NCI-H1694 treated with DMSO at 0.1 percent for 48 hours (cell line): ENCODE measurements at regions not wholly inside any gene's neighbourhood (a gene's known extent, or its start where the extent isn't known, plus 50 kb on each side); places are given as distances from the start of the nearest gene placed in this dataset.

ENCODE experiments used
- DNase-seq: peaks from one replicate; lab custom pipeline; 2025; lab: John Stamatoyannopoulos, UW

DNA sequence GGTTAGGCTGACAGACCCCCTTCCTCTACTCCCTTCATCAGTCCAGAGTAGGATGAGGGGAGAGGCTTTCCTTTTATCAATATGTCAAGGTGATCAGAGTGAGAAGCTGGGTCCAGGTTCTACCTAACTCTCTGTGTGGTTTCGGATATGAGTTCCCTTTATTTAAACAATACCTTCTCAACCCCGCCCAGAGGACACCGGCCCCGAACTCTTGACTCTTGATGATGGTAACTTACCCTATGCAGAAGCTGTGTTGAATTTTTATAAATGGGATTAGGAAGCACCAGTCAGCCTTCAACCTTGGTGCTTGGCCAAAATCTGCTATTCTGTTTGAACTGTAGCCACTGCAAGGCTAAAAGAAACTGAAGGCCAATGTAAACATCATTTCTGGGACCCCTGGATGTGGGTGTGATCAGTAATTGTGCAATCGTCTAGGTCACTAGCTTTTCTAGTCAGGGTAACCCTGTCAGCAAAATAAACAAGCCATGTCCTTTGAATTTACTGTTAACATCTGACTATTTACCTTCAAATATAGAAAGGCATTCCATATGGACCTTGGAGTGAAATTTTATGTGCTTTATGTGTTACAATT is 398.3 kb downstream of the SEC16B start:
- DNase-seq = no peak

DNA sequence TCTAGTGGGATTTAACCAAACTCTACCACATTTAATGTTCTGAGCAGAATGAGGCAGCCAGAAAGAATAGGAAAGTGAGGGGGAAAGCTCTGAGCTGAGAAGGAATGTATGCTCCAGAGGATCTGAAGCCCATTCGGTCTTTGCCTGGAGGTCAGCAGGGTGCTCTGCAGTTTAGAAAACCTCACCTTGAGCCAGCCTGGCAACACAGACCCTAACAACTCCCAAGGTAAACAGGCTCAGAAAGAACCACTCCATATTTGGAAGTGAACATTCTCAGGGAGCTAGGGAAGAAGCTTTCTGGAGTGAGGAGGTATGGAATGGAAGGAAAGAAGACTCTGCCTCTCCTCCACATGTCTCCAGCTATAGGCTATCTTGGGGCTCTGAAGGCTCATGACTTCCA is 398.8 kb downstream of the SEC16B start:
- DNase-seq = no peak

DNA sequence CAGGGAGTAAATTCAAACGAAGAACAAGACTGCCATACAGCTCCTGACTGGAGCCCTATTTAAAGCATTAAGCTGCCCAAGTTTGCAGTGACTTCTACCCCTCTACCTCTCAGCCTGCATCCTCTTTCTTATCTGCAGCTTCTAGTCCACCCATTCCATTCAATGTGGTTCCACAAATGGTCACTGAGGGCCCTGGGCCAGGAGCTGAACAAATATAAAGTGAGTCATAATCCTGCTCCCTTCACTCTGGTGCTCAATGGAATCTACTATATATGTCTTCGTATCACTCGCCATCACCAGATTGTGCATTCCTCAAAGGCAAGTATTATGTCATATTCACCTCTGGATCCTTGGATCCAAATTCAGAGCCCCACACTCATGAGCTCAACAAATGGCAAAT is 398.7 kb downstream of the BRINP2 start:
- no peak for DNase-seq

DNA sequence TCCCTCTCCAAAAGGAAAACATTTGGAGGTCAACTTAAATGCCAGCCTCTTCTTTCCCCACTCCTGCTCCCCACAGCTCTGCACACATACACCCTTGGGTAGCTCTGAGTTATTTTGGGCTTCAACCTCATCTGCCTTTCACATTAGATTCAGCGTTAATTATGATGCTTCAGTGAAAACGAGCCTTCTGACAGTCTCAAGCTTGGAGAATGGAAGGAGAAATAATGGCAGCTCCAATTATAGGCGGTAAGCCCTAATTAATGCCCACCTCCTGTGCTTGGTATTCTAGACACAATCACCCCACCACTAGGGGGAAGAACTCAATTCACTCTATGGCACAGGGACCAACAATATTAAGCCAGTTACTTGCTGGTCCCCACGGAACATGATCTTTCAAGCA is 397.9 kb downstream of the BRINP2 start:
- no peak for DNase-seq

DNA sequence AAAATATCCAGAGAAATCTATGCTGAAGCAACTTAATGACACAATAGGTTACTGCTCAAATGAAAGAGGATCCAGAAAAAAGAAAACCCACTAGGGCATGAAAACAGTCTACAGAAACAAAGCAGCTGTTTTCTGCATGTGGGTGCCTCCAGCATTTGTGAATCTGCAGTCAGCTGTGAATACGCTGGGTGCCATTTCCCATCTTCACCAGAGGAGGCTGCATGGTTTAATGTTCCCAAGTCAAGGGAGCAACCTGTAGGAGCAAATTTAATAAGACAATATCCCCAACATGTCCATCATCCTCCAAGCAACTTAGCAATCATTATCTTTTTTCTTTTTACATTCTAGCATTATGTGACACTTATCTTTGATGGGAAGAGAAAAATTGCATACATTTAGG is 396.6 kb downstream of the BRINP2 start:
- no peak for DNase-seq

DNA sequence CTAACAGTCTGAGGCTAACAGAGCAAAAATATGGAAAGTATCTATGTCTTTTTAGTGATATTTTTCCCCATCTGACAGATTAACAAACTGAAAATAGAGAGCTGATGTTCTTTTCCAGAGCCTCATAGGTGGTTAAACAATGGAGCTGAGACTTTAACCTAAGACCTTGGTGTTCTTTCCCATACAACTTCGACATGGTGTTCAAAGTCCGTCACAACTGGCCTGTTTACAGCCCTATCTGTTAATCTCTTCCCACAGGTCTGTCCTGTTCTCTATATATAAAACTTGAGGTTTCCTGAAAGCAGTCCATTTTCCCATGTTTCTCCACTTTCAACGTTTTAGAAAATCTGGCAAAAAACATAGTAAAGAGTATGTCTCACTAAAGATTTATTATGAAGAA is 395.7 kb downstream of the BRINP2 start:
- DNase-seq = no peak

DNA sequence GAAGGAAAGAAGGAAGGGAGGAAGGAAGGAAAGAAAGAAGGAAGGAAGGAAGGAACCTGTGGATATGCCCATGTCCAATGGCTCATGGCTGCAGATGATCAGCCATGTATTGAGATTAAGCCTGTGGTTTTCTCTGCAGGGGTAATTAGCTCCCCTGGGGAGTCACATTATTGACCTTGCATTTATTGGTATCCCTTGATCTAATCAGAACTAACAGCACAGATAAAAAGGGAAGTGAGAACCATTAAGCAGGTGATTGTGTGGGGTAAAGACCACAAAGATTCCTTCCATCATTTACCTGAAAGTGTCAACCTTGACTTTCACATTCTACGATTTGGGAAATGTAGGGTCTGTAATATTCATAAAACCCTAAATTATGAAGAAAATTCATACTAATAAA is 390.7 kb downstream of the BRINP2 start:
- no peak for DNase-seq

DNA sequence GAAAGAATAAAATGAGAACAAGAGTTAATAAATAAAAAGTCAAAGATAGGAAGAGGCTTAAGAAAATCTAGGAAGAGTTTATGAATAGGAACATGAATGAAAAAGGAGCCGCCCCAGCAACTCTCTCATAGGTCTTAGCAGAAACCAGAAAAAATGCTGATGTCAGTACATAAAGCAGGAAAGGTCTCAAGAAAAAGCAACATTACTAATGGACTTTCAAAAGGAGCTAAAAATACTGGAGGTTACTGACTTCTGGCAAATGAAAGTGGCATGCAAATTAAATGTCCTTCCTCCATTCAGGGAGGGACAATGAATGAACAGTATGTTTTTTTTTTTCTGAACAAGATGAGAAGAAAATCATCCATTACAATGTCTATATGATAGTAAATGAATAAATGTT is 387.6 kb downstream of the BRINP2 start:
- no peak for DNase-seq

DNA sequence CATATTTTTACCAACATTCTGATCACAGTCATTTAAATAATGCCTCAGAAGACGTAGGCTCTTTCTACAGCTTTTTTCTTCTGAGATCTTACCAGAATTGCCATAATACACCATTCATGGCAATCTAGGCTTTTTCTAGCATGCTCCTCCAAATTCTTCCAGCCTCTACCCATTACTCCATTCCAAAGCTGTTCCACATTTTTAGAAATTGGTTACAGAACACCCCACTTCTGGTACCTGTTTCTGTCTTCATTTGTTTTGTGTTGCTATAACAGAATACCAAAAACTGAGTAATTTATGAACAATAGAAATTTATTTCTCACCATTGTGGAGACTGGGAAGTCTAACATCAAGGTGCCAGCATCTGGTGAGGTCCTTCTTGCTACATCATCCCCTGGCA is 385.4 kb downstream of the BRINP2 start:
- DNase-seq = no peak

DNA sequence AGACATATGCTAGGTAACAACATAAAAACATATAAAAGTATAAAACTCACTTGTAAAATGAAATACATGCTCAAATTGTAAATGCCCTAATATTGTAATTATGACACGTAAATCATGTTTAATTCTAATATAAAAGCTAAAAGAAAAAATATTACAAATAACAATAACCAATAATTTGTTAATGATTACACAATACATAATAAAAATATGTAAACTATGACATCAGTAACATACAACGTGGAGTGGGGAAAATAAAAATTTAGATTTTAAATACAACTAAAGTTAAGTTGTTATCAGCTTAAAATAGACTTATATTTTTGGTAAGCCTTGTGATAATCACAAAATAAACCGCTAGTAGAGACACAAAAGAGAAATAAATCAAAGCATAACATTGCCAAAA is 376.4 kb downstream of the BRINP2 start:
- no peak for DNase-seq

DNA sequence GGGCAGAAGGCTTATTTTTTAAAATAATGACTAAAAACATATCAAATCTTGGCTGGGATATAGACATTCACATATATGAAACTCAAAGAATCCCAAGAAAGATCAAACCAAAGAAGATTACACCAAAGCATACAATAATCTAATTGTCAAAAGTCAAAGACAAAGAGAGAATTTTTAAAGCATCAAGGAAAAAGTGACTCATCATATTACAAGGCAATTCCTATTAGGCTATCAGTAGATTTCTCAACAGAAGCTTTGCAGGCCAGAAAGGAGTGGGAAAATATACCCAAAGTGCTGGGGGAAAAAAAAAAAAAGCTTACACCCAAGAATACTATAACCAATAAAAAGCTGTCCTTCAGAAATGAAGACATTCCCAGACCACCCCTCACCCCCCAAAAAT is 375.6 kb downstream of the BRINP2 start:
- no peak for DNase-seq

DNA sequence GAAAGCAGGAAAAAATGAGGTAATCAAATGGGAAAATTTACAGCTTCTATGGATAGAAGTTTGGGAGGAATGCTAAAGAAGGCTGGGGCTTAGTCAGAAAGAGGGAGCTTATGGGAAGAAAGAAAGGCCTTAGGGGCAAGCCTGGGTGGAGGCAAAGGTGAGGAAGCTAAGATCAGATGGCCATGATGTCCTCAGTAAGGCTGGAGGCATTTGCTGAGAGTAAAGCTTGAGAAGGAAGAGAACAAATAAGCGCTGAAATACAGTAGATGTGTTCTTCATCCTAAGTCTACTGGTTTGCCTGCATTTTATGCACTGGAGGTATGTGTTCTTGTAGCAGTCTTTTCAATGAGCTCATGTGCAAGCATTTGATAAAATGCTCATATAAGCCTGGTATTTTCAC is 355.4 kb downstream of the BRINP2 start:
- no peak for DNase-seq

DNA sequence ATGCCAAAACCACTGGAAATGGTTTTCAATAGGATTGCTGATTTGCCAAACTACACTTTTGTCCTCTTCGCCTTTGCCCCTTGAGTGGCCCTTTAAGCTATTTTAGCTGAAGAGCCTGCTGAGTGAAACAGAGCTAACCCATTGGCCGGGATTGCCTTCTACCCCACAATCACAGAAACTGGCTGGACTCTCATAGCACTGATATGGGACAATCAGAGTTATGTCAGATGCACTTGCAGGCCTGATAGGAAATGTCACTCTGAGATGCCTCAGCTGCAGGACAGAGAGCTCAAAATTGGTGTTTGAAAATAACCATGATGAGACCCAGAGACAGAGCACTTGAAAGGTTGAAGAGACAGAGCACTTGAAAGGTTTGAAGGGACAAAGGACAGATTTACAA is 354.4 kb downstream of the BRINP2 start:
- DNase-seq = no peak

DNA sequence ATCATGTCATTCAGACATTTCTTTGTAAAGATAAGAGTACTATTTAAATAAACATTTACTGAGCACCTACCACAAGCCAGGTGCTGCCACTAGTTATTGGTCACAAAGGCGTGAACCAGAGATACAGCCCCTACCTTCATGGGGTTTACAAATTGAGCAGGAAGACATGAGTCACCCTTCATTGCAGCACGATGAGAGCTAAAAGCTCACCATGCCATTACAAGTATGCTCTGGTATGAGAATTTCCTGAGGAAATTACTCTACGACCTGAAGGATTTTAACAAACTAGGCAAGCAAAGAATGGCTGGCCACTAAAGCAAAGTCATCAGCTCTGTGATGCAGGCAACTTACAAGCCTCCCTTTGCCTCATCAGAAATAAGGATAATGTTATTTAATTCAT is 346.8 kb downstream of the BRINP2 start:
- DNase-seq = no peak

DNA sequence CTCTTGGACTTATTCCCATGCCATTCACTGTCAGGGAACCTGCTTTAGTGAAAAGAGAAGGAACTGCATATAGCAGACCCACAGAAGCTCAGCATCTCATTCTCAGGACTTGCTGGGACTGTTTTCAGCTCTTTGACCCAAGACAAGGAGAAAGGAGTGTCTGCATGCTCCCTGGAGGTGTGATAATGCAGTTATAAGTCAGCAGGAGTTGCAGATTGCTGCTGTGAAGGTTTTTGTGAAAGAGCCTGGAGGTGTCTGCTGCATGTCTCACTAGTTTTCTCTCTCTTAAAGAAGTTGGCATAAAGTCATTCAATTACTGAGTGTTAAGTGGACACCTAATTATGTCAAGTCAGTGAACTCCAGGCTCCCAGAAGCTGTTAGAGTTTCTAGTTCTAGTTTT is 343.4 kb downstream of the BRINP2 start:
- DNase-seq = no peak

DNA sequence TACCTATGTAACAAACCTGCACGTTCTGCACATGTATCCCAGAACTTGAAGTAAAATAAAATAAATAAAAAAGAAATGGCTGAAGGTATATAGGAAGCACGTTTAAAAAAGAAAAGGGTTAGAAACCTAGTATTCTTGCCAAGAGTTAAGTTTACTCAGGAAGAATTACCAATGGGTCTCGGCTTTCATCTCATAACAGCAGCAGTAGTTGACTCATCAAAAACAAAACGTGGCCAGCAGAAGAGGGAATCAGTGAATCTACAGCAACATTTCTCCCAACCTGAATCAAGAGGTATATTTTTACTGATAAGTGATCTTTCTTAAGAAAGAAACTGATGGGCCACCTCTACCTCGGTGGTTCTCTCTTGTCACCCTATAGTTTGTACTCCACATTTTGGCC is 340.3 kb downstream of the BRINP2 start:
- DNase-seq = no peak

DNA sequence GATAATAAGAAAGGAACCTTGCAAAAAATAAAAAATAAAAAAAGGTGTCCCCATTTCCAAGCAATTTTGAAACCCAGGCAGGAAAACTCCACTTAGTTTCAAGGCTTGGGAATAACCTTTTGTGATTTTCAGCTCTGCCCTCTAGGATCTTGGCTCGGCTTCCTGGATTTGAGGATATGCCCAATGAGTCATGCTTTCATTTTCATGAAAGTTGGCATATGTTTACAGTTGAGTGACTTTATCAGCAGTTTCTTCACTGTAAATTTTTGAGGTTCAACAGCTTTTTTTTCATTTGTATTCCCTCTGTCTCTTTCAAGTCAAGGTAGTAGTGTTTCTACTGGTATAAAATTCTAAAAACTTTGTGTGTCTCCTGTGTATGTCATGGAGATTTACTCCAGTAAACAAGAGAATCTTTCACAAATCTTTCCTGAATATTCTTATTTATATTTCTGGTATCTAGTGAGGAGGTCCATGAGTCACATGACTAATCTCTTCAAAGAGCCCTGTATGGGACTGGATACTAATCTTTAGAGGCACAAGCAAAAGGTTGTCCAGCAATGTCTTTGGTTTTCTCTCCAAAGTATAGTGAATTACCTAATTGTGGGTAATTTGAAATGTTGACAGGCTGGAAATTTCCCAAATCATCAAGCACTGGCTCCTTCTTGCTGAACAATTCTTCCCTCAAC is 335.3 kb downstream of the BRINP2 start:
- DNase-seq = no peak

DNA sequence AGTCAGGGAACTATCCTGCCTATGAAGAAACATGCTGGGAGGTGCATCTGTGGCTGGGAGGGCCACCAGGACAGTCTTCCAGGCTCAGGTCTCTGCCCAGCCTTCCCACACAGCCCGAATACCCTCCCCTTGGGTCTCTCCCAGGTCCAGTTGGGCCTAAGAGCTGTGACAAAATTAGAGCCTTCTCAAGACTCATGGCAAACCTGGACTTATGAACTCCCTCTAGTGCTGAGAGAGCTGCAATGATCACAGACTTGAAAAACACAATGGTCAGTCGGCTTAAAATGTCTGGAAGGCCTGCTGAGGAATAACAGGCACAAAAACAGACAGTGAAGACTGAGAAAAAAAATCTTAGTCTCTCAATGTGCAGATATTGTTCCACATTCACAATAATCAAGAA is 325.1 kb downstream of the BRINP2 start:
- DNase-seq = no peak

DNA sequence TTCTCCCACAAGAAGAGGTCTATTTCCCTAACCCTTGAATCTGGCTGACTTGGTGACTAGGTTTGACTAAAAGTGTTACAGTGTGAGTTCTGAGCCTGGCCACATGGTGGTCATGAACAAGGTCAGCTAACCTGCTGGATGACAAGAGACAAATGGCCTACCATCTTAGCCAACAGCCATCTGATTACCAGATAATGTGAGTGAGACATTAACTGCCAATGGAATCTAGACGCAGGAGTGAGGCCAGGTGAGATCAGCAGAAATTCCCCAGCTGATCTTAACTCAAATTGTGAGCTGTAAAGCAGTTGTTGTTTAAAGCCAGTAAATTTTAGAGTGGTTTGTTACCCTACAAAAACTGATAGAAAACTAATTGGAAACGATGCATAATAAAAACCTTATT is 320.0 kb downstream of the BRINP2 start:
- no peak for DNase-seq

DNA sequence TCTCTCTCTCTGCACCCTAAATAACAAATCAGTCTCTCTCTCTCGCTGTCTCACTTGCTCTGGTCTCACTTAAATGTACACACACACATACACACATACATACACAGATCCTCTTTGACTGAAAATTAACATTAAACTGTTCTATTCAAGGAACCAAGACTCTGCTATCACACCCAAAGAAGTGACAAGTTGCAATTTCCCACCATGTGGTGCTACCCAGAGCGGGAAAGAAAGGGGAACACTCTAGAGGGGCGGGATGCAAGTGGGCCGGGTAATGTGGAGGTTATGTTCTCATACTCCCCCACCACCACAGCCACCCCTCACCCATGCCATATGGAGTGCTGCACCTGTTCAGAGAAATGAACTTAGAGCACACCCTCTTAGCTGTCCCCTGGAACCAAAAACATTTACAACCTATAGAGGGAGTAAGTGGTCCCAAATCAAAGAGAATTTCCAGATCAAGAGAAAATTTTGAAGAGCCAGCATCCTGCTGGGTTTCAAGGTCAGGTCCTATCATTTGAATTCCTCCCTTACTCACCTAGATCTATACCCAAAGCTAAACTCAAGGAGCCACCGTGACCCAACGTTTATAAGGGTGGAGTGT is 319.4 kb downstream of the BRINP2 start:
- DNase-seq = no peak

DNA sequence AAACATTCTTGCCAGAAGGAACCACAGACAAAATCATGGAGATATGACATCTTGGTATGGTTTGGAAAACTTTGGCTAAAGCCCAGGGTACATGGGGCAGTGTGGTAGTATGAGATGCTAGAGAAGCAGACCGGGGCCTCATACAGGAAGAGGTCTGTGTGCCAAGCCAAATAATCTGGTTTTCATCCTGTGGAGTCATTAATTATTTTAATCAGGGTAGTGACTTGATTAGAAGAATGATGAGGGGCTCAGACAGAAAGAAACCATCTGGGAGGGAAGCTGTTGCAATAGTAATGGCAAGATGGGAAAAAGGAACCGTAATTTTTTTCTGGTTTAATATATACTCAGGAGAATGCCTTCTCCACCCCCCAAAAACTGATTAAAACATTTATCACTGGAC is 318.0 kb downstream of the BRINP2 start:
- DNase-seq = no peak

DNA sequence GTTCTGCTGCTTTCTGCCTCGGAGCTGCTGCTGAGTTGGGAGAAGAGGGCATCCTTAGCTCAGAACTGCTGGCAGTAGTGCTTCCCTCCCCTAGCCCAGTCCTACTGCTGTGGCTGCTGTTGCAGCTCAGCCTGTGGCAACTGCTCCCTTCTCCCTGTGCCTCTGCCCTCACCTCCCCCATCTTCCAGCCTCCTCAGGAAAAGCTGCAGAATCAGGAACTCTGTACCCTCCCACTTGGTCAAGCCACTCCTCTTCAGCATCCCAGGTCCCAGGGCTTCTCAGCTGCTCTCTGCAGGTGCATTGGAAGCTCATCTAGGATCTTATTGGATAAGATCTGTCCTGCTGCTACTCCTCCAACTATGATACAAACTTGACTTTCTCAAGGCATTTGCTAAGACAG is 316.7 kb downstream of the BRINP2 start:
- no peak for DNase-seq

DNA sequence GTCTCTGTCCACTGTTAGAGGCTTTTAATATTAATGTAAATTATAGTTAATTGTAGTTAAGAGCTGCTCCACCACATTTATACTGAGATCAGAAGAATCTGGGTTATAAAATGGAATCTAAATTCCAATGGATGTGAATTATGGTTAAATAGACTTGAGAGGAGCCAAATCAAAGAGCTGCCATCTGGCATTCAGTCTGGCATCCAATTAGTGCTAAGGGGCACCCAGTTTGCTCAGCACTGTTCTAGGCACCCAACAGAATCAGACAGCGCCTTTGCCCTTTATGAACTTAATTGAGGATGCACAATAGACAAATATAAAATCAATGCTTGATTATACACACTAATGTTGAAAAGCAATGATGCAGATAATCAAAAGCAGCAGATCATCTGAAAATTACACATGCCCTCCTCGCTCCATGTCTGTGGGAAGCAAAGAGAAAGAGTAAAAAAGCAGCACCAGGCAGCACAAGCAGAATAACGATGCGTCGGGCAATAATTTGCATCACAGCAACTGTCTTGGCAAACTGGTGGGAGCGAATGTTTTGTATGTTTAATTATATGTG is 310.1 kb downstream of the BRINP2 start:
- no peak for DNase-seq

DNA sequence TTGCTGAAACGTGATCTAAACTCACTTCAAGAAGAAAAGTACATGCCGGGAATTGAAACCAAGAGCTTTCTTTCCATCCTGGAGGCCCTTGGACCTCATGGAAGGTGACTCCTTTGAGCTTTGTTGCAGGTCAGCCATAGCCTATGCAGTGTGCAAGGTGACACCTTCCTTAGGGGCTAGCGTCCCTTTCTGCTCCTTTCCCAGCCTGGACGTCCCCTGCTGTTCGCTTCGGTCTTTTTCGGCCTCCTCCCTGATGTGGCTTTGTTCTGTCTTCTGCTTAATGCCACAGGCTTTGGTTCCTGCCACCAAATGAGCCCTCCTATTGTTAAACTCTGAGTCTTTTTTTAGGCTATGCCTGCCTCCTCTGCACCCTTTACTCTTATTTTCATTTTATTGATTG is 308.8 kb downstream of the BRINP2 start:
- no peak for DNase-seq
